Esophagus squamous epithelium (tissue), 4 donors: ENCODE measurements at regions not wholly inside any gene's neighbourhood (a gene's known extent, or its start where the extent isn't known, plus 50 kb on each side); places are given as distances from the start of the nearest gene placed in this dataset.

ENCODE experiments used
- POLR2A ChIP-seq, 4 donors: fragments of 450-650 bp; IDR thresholded peaks; one replicate each; pipeline ENCODE4 v1.6.1; 2017; ENCODE audit warnings: antibody characterized with exemption in 4 of 4, mild to moderate bottlenecking in 4 of 4, moderate library complexity in 3 of 4
- TF ChIP-seq, protein P1 (sequence below), 6 experiments: fragments of 450-650 bp in 4 of 6; fragments of 200-600 bp in 2 of 6; sonication (generic) in 2 of 6; IDR thresholded peaks; one replicate each; pipeline ENCODE4 v1.5.1; 2016 to 2019; ENCODE audit warnings: antibody characterized with exemption in 6 of 6, mild to moderate bottlenecking in 4 of 6, moderate library complexity in 4 of 6

DNA sequence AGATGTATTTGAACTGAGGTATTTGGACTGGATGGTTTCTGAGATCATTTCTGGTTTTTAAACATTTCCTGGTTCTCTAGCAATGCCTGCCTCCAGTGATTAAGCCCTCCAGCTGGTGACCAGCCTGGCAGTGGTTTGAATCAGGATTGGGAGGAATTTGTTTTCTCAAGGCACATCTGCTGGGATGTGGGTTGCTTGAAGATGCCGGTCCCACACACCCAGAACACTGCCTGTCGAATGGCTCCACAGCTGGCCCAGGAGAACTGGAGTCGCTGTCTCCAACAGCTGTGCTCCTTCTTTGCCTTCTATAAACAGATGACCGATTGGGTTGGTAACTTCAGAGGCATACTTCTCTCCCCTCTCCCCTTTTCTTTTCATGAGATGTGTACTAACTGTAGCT lies 258.0 kb upstream of the DDHD1 start:
- TF ChIP-seq, protein P1, sequence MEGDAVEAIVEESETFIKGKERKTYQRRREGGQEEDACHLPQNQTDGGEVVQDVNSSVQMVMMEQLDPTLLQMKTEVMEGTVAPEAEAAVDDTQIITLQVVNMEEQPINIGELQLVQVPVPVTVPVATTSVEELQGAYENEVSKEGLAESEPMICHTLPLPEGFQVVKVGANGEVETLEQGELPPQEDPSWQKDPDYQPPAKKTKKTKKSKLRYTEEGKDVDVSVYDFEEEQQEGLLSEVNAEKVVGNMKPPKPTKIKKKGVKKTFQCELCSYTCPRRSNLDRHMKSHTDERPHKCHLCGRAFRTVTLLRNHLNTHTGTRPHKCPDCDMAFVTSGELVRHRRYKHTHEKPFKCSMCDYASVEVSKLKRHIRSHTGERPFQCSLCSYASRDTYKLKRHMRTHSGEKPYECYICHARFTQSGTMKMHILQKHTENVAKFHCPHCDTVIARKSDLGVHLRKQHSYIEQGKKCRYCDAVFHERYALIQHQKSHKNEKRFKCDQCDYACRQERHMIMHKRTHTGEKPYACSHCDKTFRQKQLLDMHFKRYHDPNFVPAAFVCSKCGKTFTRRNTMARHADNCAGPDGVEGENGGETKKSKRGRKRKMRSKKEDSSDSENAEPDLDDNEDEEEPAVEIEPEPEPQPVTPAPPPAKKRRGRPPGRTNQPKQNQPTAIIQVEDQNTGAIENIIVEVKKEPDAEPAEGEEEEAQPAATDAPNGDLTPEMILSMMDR (IDR thresholded peaks at IDR 0.05), result no peak
- no peak for TF ChIP-seq POLR2A (IDR thresholded peaks at IDR 0.05)
